Esophagus muscularis mucosa (tissue), 4 donors: ENCODE measurements at regions not wholly inside any gene's neighbourhood (a gene's known extent, or its start where the extent isn't known, plus 50 kb on each side); places are given as distances from the start of the nearest gene placed in this dataset.

Source experiments
- EP300 ChIP-seq: sonication (generic); formaldehyde crosslinking; IDR thresholded peaks from one replicate; pipeline ENCODE4 v1.6.1; 2017; ENCODE audit warnings: antibody characterized with exemption
- POLR2A ChIP-seq: fragments of 450-650 bp; IDR thresholded peaks from one replicate; pipeline ENCODE4 v1.6.1; 2017; ENCODE audit warnings: antibody characterized with exemption, moderate library complexity, mild to moderate bottlenecking, low read depth
- POLR2AphosphoS5 ChIP-seq, 2 donors: sonication (generic); formaldehyde crosslinking; IDR thresholded peaks; one replicate each; pipeline ENCODE4 v1.6.1; 2017; ENCODE audit warnings: antibody characterized with exemption in 2 of 2
- TF ChIP-seq, protein P1 (sequence below), 3 experiments: fragments of 200-600 bp in 2 of 3; fragments of 450-650 bp in 1 of 3; sonication (generic) in 2 of 3; IDR thresholded peaks; one replicate each; pipeline ENCODE4 v1.5.1; 2017 to 2019; ENCODE audit warnings: antibody characterized with exemption in 3 of 3, mild to moderate bottlenecking in 2 of 3, moderate library complexity in 1 of 3

DNA sequence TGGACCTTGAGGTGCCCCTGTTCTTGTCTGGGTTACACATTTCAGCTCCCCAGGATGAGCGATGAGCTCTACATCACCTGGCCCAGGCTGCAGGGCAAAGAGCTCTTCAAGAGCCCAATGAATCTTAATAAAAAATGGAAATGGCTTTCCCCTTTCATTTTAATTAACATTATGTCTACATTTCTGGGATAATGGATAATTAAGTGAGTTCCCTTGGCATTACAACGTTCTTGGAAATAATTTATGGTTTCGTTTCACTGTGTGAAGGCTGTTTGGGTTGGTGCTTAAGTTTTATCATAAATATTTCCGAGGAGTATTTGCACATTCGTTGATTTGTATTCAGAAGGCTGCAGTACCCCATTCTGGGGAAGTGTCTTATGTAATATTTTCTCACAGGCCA is 678.3 kb upstream of the EEF2KMT start:
- TF ChIP-seq POLR2AphosphoS5 (IDR thresholded peaks at IDR 0.05) (no peak), POLR2A (no peak), EP300 (no peak)
- TF ChIP-seq, protein P1, sequence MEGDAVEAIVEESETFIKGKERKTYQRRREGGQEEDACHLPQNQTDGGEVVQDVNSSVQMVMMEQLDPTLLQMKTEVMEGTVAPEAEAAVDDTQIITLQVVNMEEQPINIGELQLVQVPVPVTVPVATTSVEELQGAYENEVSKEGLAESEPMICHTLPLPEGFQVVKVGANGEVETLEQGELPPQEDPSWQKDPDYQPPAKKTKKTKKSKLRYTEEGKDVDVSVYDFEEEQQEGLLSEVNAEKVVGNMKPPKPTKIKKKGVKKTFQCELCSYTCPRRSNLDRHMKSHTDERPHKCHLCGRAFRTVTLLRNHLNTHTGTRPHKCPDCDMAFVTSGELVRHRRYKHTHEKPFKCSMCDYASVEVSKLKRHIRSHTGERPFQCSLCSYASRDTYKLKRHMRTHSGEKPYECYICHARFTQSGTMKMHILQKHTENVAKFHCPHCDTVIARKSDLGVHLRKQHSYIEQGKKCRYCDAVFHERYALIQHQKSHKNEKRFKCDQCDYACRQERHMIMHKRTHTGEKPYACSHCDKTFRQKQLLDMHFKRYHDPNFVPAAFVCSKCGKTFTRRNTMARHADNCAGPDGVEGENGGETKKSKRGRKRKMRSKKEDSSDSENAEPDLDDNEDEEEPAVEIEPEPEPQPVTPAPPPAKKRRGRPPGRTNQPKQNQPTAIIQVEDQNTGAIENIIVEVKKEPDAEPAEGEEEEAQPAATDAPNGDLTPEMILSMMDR (IDR thresholded peaks at IDR 0.05) = no peak
